ENCODE measurements at regions not wholly inside any gene's neighbourhood (a gene's known extent, or its start where the extent isn't known, plus 50 kb on each side); places are given as distances from the start of the nearest gene placed in this dataset.

DNA sequence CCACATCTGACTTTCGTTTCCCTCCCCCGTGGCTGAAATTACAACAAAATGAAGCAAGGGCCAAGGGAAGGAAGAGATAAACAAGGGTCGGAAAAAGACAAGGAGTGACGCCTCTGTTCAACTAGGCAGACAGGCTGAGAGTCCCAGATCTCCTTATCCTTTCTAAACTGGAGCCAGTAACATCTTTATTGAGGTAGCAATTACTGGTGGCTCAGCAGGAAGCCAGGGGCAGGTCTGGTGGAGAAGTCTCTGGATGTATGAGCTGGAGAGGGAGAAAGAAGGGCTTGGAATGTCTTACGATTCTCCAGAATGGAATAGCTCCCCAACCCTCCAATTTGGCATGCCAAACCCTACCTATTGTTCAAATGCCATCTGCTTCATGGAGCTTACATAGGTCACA, 190.8 kb upstream of the BRINP1 start:
- no peaks in the 10 kb centered on the region for H4K20me1 ChIP-seq (ENCODE audit: insufficient read depth)
- H2AFZ ChIP-seq (ENCODE audit: low read depth, low read length, poor library complexity, severe bottlenecking): no peak overlapping the region
- ChIA-PET POLR2A (no interaction called here), RAD21 (ENCODE audit: low non-redundant PET in 1 of 2, low total read pairs in 2 of 2, uncharacterized antibody in 2 of 2, unreplicated experiment in 2 of 2) (no interaction called here), CTCF (no interaction called here)
- no peaks in the 10 kb centered on the region for H3K79me2 ChIP-seq (ENCODE audit: insufficient read depth, low read length)
- no peaks in the 10 kb centered on the region for H3K4me1 ChIP-seq (ENCODE audit: control insufficient read depth in 1 of 2, insufficient read depth in 2 of 2, low read length in 2 of 2)
- no peak for DNase-seq (ENCODE audit: low read depth, low spot score)
- no peak overlapping the region for H3K4me2 ChIP-seq (ENCODE audit: low read length)
- no TSS peak for BruUV-seq (replicated peaks)
- H3K9ac ChIP-seq (ENCODE audit: low read length): no peak overlapping the region
- no peak overlapping the region for H3K27ac ChIP-seq (ENCODE audit: low read depth, low read length)
- no peak overlapping the region for H3K4me3 ChIP-seq (replicated peaks in 1 of 2; ENCODE audit: low read depth in 1 of 2, low read length in 2 of 2)
- intact Hi-C loops (cut with micrococcal nuclease): loop anchor here (5.0 kb wide), 1 partner anchor 917 kb away; no protein-coding TSS in a partner anchor
- no peaks in the 10 kb centered on the region for H3K36me3 ChIP-seq (ENCODE audit: control insufficient read depth in 1 of 2, insufficient read depth in 2 of 2, low read length in 2 of 2)
- H3K9me3 ChIP-seq (ENCODE audit: control insufficient read depth in 1 of 2, insufficient read depth in 1 of 2, low read depth in 1 of 2, low read length in 2 of 2): no peaks in the 10 kb centered on the region
- no peaks in the 10 kb centered on the region for H3K9me2 ChIP-seq (ENCODE audit: insufficient read depth)
- TF ChIP-seq ATF3 (IDR thresholded peaks at IDR 0.05) (no peak), CBX3 (IDR thresholded peaks at IDR 0.05; ENCODE audit: low read depth) (no peak), SRF (IDR thresholded peaks at IDR 0.05; ENCODE audit: low read depth) (no peak), YY1 (IDR thresholded peaks at IDR 0.05; ENCODE audit: extremely low read depth, insufficient replicate concordance, low read depth, low read length) (no peak), JUND (IDR thresholded peaks at IDR 0.05) (no peak), CEBPB (IDR thresholded peaks at IDR 0.05; ENCODE audit: low read depth) (no peak), CTCF (IDR thresholded peaks at IDR 0.05 in 2 of 3, conservative IDR thresholded peaks at IDR 0.05 in 1 of 3; ENCODE audit: borderline replicate concordance in 1 of 3, insufficient read depth in 1 of 3, low read depth in 2 of 3, low read length in 2 of 3) (no peak), TCF7L2 (IDR thresholded peaks at IDR 0.05; ENCODE audit: borderline replicate concordance, extremely low read depth, insufficient read depth, insufficient read length) (no peak), MAX (IDR thresholded peaks at IDR 0.05) (no peak), ZNF274 (IDR thresholded peaks at IDR 0.05; ENCODE audit: low read depth, low read length) (no peak), POLR2AphosphoS5 (IDR thresholded peaks at IDR 0.05; ENCODE audit: low read depth, low read length) (no peak)
- TF ChIP-seq, protein P1, sequence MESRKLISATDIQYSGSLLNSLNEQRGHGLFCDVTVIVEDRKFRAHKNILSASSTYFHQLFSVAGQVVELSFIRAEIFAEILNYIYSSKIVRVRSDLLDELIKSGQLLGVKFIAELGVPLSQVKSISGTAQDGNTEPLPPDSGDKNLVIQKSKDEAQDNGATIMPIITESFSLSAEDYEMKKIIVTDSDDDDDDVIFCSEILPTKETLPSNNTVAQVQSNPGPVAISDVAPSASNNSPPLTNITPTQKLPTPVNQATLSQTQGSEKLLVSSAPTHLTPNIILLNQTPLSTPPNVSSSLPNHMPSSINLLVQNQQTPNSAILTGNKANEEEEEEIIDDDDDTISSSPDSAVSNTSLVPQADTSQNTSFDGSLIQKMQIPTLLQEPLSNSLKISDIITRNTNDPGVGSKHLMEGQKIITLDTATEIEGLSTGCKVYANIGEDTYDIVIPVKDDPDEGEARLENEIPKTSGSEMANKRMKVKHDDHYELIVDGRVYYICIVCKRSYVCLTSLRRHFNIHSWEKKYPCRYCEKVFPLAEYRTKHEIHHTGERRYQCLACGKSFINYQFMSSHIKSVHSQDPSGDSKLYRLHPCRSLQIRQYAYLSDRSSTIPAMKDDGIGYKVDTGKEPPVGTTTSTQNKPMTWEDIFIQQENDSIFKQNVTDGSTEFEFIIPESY (IDR thresholded peaks at IDR 0.05; ENCODE audit: extremely low read depth, insufficient replicate concordance, low read length): no peak
- TF ChIP-seq, protein P2, sequence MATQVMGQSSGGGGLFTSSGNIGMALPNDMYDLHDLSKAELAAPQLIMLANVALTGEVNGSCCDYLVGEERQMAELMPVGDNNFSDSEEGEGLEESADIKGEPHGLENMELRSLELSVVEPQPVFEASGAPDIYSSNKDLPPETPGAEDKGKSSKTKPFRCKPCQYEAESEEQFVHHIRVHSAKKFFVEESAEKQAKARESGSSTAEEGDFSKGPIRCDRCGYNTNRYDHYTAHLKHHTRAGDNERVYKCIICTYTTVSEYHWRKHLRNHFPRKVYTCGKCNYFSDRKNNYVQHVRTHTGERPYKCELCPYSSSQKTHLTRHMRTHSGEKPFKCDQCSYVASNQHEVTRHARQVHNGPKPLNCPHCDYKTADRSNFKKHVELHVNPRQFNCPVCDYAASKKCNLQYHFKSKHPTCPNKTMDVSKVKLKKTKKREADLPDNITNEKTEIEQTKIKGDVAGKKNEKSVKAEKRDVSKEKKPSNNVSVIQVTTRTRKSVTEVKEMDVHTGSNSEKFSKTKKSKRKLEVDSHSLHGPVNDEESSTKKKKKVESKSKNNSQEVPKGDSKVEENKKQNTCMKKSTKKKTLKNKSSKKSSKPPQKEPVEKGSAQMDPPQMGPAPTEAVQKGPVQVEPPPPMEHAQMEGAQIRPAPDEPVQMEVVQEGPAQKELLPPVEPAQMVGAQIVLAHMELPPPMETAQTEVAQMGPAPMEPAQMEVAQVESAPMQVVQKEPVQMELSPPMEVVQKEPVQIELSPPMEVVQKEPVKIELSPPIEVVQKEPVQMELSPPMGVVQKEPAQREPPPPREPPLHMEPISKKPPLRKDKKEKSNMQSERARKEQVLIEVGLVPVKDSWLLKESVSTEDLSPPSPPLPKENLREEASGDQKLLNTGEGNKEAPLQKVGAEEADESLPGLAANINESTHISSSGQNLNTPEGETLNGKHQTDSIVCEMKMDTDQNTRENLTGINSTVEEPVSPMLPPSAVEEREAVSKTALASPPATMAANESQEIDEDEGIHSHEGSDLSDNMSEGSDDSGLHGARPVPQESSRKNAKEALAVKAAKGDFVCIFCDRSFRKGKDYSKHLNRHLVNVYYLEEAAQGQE (IDR thresholded peaks at IDR 0.05; ENCODE audit: low read depth): no peak
- ATAC-seq: no peak
- no peaks in the 10 kb centered on the region for H3K27me3 ChIP-seq (ENCODE audit: insufficient read depth, low read length)

Data from HCT116 (cell line).